ENCODE measurements at regions not wholly inside any gene's neighbourhood (a gene's known extent, or its start where the extent isn't known, plus 50 kb on each side); places are given as distances from the start of the nearest gene placed in this dataset.

- Histone ChIP-seq H3K9me2 (replicated peaks; ENCODE audit: insufficient read depth, low read length) (no peaks in the 10 kb centered on the region; the same call in 1 of the 2 replicates), H3K27ac (ENCODE audit: low read depth, low read length) (no peak overlapping the region), H3F3A (ENCODE audit: insufficient read depth) (no peaks in the 10 kb centered on the region), H3K9me3 (ENCODE audit: insufficient read depth, low read length) (no peaks in the 10 kb centered on the region), H3K79me2 (ENCODE audit: insufficient read depth, low read length) (no peaks in the 10 kb centered on the region), H3K9ac (ENCODE audit: low read length) (no peak overlapping the region), H3K36me3 (ENCODE audit: low read length) (no peaks in the 10 kb centered on the region), H2AFZ (ENCODE audit: low read depth, low read length, severe bottlenecking) (no peak overlapping the region), H3K4me2 (ENCODE audit: low read depth, low read length, poor library complexity, severe bottlenecking) (no peak overlapping the region), H3K4me3 (ENCODE audit: insufficient read depth, low read length, poor library complexity, severe bottlenecking) (no peak overlapping the region), H4K20me1 (ENCODE audit: low read depth, low read length) (no peaks in the 10 kb centered on the region), H3K27me3 (ENCODE audit: low read length) (no peaks in the 10 kb centered on the region)
- TF ChIP-seq EZH2phosphoT487 (conservative IDR thresholded peaks at IDR 0.05; ENCODE audit: low read length) (no peak), CTCF (IDR thresholded peaks at IDR 0.05; ENCODE audit: insufficient read depth, low read length, poor library complexity, severe bottlenecking) (no peak)
Measured at GRCh38 chr18:56188529-56189275, 449.7 kb downstream of the TXNL1 start.

GRCh38 chr18:56186319-56186718, 452.1 kb downstream of the TXNL1 start:
- H2AFZ ChIP-seq (ENCODE audit: low read depth, low read length, severe bottlenecking) = no peak overlapping the region
- no peaks in the 10 kb centered on the region for H3F3A ChIP-seq (ENCODE audit: insufficient read depth)
- H3K9me2 ChIP-seq (replicated peaks; ENCODE audit: insufficient read depth, low read length) = no peaks in the 10 kb centered on the region; the same call in 1 of the 2 replicates
- TF ChIP-seq CTCF (IDR thresholded peaks at IDR 0.05; ENCODE audit: insufficient read depth, low read length, poor library complexity, severe bottlenecking) (no peak), EZH2phosphoT487 (conservative IDR thresholded peaks at IDR 0.05; ENCODE audit: low read length) (no peak)
- H3K36me3 ChIP-seq (ENCODE audit: low read length) = no peaks in the 10 kb centered on the region
- no peaks in the 10 kb centered on the region for H3K79me2 ChIP-seq (ENCODE audit: insufficient read depth, low read length)
- no peak overlapping the region for H3K4me3 ChIP-seq (ENCODE audit: insufficient read depth, low read length, poor library complexity, severe bottlenecking)
- H3K27me3 ChIP-seq (ENCODE audit: low read length) = no peaks in the 10 kb centered on the region
- no peak overlapping the region for H3K4me2 ChIP-seq (ENCODE audit: low read depth, low read length, poor library complexity, severe bottlenecking)
- no peak overlapping the region for H3K27ac ChIP-seq (ENCODE audit: low read depth, low read length)
- H3K9ac ChIP-seq (ENCODE audit: low read length) = no peak overlapping the region
- H4K20me1 ChIP-seq (ENCODE audit: low read depth, low read length) = no peaks in the 10 kb centered on the region
- H3K9me3 ChIP-seq (ENCODE audit: insufficient read depth, low read length) = no peaks in the 10 kb centered on the region

GRCh38 chr18:56185126-56185525, 453.3 kb downstream of the TXNL1 start:
- Histone ChIP-seq H4K20me1 (ENCODE audit: low read depth, low read length) (no peaks in the 10 kb centered on the region), H2AFZ (ENCODE audit: low read depth, low read length, severe bottlenecking) (no peak overlapping the region), H3F3A (ENCODE audit: insufficient read depth) (no peaks in the 10 kb centered on the region)

More at GRCh38 chr18:56185126-56185525, 453.3 kb downstream of the TXNL1 start:
- no peak overlapping the region for H3K9ac ChIP-seq (ENCODE audit: low read length)
- H3K9me2 ChIP-seq (replicated peaks; ENCODE audit: insufficient read depth, low read length) = no peaks in the 10 kb centered on the region; the same call in 1 of the 2 replicates
- no peaks in the 10 kb centered on the region for H3K36me3 ChIP-seq (ENCODE audit: low read length)
- no peak overlapping the region for H3K4me3 ChIP-seq (ENCODE audit: insufficient read depth, low read length, poor library complexity, severe bottlenecking)
- H3K27ac ChIP-seq (ENCODE audit: low read depth, low read length) = no peak overlapping the region
- no peaks in the 10 kb centered on the region for H3K79me2 ChIP-seq (ENCODE audit: insufficient read depth, low read length)
- no peaks in the 10 kb centered on the region for H3K27me3 ChIP-seq (ENCODE audit: low read length)
- TF ChIP-seq CTCF (IDR thresholded peaks at IDR 0.05; ENCODE audit: insufficient read depth, low read length, poor library complexity, severe bottlenecking) (no peak), EZH2phosphoT487 (conservative IDR thresholded peaks at IDR 0.05; ENCODE audit: low read length) (no peak)
- no peak overlapping the region for H3K4me2 ChIP-seq (ENCODE audit: low read depth, low read length, poor library complexity, severe bottlenecking)
- no peaks in the 10 kb centered on the region for H3K9me3 ChIP-seq (ENCODE audit: insufficient read depth, low read length)

Measured in SU-DHL-6 (cell line).